ENCODE measurements at regions not wholly inside any gene's neighbourhood (a gene's known extent, or its start where the extent isn't known, plus 50 kb on each side); places are given as distances from the start of the nearest gene placed in this dataset.

DNA sequence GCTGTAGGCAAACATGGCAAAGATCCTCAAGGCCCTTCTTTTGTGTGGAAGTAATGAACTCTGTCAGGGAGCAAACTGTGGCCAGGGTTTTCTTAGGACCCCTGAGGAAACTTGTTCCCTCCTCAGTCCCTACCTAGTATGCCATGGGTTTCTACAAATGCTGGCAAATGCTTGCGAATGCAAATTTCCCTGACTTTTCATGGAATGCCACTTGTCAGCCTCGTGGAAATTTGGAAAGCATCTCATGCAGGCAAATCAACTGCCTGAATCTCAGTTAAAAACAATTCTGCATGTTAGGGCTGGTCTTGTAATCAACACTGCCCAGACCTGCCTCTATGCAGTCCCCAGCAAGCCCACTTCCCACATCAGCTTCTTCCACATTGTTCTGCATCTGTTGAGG is 334.9 kb upstream of the AJAP1 start:
- no peak for DNase-seq (ENCODE audit: low spot score)

DNA sequence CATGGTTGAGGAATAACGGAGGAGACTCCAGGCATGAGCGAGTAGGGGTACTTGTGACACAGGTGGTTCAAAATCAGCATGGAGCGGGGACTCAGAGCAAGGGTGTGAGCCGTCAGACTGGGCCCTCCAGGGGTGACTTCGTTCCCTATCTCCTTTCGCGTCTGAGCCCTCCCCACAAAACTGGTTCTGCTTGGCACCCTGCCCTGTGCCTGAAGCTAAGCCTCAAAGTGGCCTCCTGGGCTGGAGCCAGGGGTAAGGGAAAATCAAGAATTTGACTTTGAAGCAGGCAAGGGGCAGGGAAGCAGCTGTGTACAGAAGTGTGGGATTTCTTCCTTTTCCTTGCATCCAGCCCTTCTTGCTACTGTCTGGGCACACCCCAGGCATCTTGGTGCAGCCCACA is 331.5 kb upstream of the AJAP1 start:
- DNase-seq (ENCODE audit: low spot score), result no peak

DNA sequence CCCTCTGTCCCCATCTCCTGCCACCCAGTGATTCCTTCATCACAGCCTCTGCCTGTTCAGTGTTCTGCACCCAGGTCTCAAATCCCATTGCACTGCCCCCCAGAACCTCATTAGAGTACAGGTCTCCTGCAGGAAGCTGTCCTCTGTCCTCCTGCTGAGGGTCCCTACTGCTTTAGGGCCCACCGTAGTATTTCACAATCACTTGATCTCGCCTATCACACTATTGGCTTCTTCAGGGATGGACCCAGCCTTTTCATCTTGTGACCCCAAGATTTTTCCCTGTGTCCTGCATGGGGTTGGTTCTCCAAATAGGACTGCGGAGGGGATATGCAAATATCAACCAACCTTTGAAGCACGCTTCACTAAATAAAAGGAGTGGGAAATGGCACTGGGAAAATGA is 331.1 kb upstream of the AJAP1 start:
- DNase-seq (ENCODE audit: low spot score), result no peak

DNA sequence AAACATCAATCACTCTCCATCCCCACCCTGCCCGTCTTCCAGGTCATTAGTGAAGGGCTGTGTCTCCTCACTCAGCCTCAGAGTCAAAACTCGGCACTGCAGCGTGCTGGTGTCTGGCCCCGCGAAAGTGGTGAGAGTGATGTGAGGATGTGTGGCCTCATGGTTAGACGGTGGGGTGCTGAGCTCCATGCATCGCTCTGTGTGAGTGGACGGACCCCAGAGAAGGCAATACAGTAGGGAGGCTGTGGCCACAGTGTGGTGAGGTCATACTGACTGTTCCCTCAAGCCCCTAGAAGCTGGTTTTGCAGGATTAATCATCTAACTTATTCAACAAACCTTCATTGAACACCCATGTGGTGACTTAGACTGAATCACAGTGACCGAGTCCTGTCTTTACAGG is 329.9 kb upstream of the AJAP1 start:
- DNase-seq (ENCODE audit: low spot score), result no peak

GRCh38 chr1:4327142-4327541 is 327.3 kb upstream of the AJAP1 start:
- no peak for DNase-seq (ENCODE audit: low spot score)

DNA sequence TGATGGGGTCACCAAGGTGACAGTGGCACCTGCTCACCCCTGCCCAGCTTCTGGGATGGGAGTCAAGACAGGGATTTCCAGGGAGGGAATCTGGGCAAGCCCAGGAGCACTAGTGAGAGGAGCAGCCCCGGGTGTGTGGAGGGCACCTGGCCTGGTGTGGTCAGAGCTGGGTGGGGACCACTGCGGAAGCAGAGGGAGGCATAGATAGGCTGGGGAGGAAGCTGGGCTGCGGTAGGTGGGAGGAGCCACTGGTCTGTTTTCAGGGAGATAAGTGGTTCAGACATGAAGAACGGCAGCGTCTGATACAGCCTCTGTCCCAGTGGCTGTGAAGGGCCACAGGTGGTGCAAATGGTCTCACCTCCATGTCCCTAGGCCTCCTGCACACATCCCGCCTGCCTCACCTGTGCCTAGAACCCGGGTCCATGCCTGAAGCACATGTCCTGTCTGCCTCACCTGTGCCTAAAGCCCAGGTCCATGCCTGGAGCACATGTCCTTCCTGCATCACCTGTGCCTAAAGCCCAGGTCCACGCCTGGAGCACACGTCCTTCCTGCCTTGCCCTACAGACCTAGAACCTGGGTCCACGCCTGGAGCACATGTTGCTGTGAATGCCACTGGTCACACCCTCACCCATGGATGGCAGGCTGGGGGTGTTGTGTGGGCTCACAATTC is 325.9 kb upstream of the AJAP1 start:
- DNase-seq (ENCODE audit: low spot score), result peak; percentile 48

DNA sequence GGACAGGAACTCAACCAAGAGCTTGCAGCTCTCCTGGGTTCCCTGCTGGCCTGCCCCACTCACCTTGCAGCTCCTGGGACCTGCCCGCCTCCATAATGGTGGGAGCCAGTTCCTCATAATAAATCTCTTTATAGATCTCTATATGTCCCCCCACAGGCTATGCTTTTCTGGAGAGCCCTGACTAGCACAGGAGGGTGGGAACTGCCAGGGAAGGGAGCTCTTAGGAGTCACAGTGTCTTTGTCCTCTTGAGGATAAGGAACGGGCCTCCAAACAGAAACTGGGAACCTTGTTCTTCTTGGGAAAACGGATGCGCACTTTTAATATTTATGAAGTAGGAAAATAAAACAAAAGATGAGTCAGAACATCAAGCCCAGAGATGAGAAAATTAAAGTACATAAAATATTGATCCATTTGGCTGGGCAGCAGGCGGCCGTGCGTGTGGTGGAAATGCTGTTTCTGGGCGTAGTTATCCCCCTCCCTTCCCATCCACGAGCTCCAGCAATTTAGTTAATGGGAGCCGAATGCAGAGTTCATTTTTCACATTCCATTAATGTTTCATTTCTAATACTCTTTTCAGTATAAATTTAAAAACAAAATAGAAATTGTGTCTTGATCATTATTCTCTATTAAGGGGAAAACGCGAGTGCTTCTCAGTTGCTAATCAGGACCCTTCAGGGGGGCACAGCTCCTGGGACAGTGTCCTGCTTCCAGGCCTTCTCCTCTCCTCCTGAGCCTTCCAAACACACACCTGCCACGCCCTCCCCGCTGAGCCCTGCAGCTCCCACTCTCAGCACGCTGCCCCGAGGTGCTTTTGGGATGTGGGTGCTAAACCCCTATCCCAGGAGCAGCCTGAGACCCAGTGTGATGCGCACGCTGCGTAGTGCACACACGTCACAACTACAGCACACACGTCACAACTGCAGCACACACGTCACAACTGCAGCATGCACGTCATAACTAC is 323.3 kb upstream of the AJAP1 start:
- DNase-seq (ENCODE audit: low spot score), result no peak

GRCh38 chr1:4331767-4332163 is 322.6 kb upstream of the AJAP1 start:
- no peak for DNase-seq (ENCODE audit: low spot score)

DNA sequence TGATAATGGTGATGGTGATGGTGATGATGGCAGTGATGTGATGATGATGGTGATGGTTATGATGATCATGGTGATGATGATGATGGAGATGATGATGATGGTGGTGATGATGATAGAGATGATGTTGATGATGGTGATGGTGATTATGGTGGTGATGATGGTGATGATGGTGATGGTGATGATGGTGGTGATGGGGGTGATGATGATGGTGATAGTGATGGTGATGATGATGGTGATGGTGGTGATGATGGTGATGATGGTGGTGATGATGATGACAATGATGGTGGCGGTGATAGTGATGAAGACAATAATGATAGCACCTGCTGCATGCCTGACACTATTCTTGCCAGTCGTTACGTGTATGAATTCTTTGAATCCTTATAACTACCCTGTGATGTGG is 317.9 kb upstream of the AJAP1 start:
- no peak for DNase-seq (ENCODE audit: low spot score)

GRCh38 chr1:4341421-4341820 is 313.0 kb upstream of the AJAP1 start:
- no peak for DNase-seq (ENCODE audit: low spot score)

- no peak for DNase-seq (ENCODE audit: low spot score)
Observed at GRCh38 chr1:4344065-4344732, 310.2 kb upstream of the AJAP1 start.

- DNase-seq (ENCODE audit: low spot score), result no peak
Observed at GRCh38 chr1:4345094-4345493, 309.3 kb upstream of the AJAP1 start.

- DNase-seq (ENCODE audit: low spot score), result no peak
Observed at GRCh38 chr1:4346131-4346530, 308.3 kb upstream of the AJAP1 start.

GRCh38 chr1:4351453-4351852 is 303.0 kb upstream of the AJAP1 start:
- DNase-seq (ENCODE audit: low spot score), result no peak

DNA sequence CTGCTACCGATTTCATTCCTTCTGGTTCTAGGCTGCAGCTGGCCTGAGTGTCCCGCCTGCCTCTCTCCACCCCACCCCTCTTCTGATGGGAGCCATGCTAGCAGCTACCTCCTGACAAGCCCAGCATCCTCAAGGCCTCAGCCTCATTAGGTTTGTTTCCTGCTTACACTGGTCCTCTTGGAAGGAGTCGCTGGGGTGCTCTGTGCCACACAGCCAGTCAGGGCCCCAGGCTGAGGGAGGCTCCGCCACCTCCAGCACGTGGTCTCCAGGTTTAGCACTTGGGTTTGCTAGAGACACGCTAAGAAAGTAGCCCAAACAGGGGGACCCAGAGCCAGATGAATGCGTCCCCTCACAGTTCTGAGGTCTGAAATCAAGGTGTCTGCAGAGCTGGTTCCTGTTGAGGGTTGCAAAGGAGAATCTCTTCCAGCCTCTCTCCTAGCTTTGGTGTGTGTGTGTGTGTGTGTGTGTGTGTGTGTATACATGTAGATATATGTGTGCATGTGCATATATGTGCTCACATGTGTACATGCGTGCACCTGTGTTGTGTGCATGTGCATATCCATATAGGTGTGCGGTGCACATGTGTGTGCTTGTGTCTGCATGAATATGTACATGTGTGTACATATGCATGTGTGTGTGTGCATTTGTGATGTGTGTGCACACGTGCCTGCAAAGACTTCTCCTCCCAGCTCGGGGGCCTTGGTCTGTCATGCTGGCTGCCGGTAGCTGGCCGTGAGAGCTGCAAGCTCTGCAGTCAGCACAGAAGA is 301.1 kb upstream of the AJAP1 start:
- DNase-seq (ENCODE audit: low spot score), result no peak

GRCh38 chr1:4355839-4356238 is 298.6 kb upstream of the AJAP1 start:
- DNase-seq (ENCODE audit: low spot score), result no peak

GRCh38 chr1:4362314-4363044 is 291.9 kb upstream of the AJAP1 start:
- DNase-seq (ENCODE audit: low spot score), result no peak

DNA sequence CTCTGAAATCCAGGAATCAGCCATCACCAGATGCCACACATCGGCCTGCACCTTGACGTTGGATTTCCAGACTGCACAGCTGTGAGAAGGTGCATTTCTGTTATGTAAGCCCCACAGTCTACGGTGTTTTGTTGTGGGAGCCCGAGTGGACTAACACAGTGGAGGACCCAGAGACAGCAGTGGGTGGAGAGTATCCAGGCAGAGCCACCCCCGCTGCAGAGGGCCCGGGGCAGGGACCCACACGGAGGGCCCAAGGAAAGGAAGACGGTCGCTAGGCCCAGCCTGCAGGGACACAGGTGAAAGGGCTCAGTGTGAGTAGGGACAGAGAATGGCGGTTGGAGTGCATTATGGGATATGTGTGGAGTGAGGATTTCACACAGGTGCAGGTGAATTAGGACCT is 288.3 kb upstream of the AJAP1 start:
- DNase-seq (ENCODE audit: low spot score), result no peak

GRCh38 chr1:4367230-4367777 is 287.1 kb upstream of the AJAP1 start:
- no peak for DNase-seq (ENCODE audit: low spot score)

DNA sequence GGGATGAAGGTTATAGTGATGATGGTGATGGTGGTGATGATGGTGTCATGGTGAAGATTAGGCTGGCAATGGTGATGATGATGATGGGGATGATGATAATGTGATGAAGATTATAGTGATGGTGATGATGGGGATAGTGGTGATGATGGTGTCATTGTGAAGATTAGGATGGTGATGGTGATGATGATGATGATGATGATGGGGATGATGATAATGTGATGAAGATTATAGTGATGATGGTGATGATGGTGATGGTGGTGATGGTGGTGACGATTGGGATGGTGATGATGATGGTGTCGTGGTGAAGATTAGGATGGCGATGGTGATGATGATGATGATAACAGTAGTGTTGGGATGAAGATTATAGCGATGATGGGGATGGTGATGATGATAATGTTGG is 285.1 kb upstream of the AJAP1 start:
- DNase-seq (ENCODE audit: low spot score), result no peak

GRCh38 chr1:4371849-4372248 is 282.6 kb upstream of the AJAP1 start:
- no peak for DNase-seq (ENCODE audit: low spot score)
